Urothelium cell line (cell line): ENCODE measurements at regions not wholly inside any gene's neighbourhood (a gene's known extent, or its start where the extent isn't known, plus 50 kb on each side); places are given as distances from the start of the nearest gene placed in this dataset.
"Not testable (repeated sequence)": the region's sequence is repeated elsewhere in the genome, so short reads cannot be mapped to it uniquely, and the experiment has no call there.

ENCODE experiments used
- DNase-seq: peaks from one replicate; pipeline ENCODE4 v3.0.0; 2011; ENCODE audit warnings: low spot score, mixed read lengths
- FAIRE-seq: peaks from 2 replicates; lab custom pipeline; 2011; peaks lifted over from hg19 to GRCh38; lab: Jason Lieb, UNC

- not testable (repeated sequence) for DNase-seq, FAIRE-seq
These were observed 202.4 kb downstream of the USP22 start for GRCh38 chr17:20840453-20840852.

DNA sequence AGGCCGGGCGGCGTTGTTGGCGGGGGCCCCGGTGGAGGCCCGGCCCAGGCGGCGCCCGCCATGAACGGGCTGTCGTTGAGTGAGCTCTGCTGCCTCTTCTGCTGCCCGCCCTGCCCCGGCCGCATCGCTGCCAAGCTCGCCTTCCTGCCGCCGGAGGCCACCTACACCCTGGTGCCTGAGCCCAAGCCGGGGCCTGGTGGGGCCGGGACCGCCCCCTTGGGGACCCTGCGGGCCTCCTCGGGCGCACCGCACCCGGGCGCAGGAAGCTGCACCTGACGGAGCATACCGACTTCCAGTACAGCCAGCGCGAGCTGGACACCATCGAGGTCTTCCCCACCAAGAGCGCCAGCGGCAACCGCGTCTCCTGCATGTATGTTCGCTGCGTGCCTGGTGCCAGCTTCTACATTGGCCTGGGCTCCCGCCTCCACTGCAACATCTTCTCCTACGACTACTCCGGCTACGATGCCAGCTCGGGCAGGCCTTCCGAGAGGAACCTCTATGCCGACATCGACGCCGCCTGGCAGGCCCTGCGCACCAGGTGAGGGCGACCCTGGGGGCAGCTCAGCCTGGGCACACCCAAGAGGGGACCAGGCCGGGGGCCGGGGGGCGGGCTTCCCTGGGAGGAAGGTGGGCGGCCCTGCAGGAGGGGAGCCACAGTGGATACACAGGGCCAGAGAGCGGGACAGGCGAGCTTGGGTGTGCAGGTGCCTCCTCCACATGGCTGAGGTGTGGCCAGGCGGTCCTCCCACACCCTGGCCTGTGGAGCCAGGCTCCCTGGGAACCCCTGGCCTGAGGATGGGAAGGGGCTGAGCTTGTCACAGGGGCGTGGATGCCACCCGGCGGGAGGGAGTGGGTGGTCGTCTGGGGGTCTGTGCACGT is 201.6 kb downstream of the USP22 start:
- DNase-seq, FAIRE-seq: not testable (repeated sequence)

- DNase-seq, FAIRE-seq: not testable (repeated sequence)
These were observed 200.8 kb downstream of the USP22 start for GRCh38 chr17:20842012-20842411.

- FAIRE-seq, result not testable (repeated sequence)
These were observed 199.6 kb downstream of the USP22 start for GRCh38 chr17:20843261-20843660.

GRCh38 chr17:20843799-20844553 is 198.8 kb downstream of the USP22 start:
- DNase-seq, FAIRE-seq: not testable (repeated sequence)

More at GRCh38 chr17:20843261-20843660, 199.6 kb downstream of the USP22 start:
- not testable (repeated sequence) for DNase-seq

DNA sequence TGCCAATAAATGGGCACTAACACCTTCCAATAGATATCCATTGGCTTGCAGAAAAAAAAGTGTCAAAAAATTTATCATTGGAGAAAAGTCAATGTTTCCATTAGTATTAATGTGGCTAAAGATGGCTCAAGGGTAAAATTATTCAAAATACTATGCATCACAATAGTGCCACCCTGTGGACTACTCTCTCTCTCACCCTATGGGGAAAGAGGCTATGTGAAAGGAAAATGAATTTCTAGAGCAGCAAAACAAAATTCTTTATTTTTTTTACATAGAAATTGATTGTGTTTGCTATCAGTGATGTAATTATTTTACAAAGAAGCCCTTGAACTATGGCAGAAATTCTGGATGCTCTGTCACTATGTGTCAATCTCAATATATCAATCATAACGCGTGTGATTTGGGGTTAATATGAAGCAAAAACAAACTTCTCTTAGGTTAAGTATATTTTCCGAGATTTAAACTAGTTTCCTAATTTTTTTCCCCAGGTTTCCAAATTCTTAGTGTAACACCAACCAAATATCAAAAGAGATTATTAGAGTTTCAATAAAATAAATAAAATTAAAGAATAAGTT is 193.9 kb downstream of the USP22 start:
- FAIRE-seq, DNase-seq: not testable (repeated sequence)

- not testable (repeated sequence) for DNase-seq, FAIRE-seq
These were observed 191.1 kb downstream of the USP22 start for GRCh38 chr17:20851591-20852238.

DNA sequence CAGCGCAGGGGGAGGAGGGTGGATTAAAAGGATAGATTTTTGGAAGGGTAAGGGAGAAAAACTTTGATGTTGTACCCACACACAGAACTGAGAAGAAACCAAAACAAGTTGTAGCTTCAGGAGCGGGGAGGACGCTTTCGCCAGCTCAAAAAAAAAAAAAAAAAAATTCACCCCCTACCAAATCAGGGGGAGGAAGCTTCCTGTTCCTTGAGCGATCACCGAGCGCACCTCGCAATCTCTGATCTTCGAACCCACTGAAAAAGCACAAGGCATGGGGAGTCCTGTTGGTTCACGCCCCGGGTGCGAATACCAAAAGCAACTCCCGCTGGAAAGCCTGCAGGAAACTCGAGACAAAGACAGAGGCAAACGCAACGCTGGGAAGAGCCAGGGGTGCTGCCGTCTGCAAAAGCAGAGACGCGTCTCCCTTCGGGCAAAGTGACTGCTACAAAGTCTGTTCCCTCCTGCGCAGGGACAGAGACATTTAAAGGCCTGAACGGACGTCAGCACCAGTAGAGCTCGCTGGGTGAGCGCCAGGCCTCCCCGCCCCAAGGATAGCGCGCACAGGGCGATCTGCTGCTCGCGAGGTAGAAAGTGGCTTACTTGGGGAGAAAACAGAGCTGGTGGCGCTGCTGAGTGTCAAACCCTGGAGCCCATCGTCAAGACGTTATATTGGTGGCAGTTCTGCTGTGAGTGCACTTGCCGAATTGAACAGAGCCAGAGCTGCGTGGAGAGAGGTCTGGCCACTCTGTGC is 190.4 kb downstream of the USP22 start:
- DNase-seq (no peak), FAIRE-seq (no peak)

DNA sequence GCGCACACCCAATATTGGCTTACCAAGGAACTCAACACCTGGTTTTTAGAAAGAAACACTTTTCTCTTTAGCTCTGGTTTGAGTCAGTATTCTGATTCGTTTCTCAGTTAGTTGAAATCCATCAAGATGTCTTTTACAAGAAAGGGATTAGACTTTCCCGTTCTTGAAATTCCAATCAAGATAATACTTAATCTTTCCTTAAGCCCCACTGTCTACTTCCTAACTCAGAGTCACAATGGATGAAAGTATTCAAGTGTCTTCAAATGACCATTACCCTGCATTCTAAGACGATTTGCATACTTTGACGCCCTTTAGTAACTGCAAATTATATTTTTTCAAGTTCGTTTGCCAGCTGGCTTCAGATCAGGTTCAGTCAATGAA is 189.8 kb downstream of the USP22 start:
- FAIRE-seq (no peak), DNase-seq (no peak)

DNA sequence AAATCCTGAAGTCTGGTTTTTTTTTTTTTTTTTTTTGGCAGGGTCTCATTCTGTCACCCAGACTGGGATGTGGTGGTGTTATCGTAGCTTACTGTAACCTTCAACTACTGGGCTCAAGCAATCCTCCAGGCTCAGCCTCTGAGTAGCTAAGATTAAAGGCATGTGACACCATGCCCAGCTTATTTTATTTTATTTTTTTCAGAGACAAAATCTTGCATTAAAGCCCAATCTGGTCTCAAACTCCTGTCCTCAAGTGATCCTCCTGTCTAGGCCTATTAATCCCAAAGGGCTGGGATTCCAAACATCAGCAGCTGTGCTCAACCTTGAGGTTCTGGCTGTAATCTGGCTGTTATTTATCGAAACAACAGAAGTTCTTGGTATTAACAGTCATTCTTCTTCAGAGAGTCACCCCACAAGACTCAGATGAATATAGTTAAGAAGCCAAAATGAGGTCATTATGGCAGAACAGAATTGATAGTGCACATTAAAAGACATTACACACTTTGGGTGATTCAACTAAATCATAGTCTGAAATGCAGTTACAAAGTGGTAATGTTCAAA is 186.8 kb downstream of the USP22 start:
- not testable (repeated sequence) for DNase-seq, FAIRE-seq

DNA sequence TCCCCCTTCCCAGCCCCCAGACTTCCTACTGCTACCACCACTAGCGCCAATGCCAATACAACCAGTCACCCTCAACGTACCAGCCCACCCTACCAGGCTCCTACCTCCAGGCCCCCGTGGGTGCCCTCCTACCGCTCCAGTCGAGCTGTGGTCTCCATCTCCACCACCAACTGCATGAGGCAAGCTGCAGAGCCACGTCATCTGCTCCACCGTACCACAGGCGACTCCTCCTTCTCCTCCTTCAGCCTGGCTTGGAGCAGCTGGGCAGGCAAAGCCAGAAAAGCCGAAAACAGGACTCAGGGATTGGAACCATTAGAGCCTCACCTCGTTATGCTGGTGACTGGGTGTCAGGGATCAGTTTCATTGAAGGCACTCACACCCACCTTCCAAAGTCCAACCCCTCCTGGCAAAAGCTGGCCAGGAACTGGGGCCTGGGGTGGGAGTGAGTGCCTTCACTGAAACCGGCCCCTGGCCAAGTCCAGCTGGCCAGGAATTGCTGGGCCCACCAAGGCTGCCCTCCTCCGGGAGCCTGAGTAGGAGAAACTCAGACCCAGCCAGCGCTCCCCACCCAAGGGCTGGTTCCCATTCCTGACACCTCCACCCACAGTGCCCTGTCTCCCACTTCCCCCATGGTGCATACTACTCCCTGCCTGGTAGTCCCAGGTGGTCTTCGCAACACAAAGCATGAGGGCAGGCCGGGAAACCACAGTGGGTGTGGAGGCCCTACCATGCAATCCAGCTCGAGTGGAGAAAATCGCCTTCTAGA is 176.2 kb downstream of the USP22 start:
- FAIRE-seq, DNase-seq: not testable (repeated sequence)

DNA sequence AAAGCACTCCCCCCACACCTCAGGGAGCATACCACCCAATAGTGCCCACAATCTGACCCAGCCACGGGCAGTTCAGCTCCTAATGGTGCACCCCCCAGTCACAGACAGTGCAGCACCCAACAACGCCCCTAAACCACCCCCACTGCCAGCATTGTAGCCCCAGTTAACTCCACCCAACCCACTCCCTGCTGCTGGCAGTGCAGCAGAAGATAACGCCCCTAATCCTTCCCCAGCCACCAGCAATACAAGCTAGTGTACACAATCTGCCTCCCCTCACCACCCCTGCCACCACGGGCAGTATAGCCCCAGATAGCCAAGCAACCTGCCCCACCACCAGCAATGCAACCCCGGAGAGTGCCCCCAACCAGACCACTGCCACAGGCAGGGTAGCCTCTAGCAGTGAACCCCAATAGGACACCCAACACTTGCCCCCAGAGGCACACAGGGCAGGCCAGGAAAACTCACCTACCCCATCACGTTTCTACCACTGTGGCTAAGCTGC is 175.3 kb downstream of the USP22 start:
- peak; percentile 7 for DNase-seq
- not testable (repeated sequence) for FAIRE-seq

- peak; percentile 31 for DNase-seq
- FAIRE-seq, result not testable (repeated sequence)
These were observed 174.7 kb downstream of the USP22 start for GRCh38 chr17:20867938-20868661.

- not testable (repeated sequence) for FAIRE-seq, DNase-seq
These were observed 174.2 kb downstream of the USP22 start for GRCh38 chr17:20868662-20869007.

DNA sequence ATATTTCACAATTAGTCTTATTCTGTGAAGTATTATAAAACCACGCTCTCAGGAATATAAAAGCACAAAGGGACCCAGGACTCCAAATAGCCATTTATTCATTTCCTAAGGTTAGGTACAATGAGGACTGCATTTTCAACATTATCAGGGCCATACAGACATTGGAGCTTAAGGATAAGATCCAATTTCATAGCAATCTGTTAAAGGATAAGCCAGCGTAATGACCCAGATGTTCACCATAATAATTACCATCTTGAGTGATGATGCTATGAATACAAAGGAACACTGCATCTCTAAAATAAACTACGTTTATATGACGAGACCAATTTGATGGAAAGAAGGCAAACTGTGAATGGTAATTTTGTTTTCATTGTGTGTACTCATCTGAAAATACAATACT is 169.6 kb downstream of the USP22 start:
- FAIRE-seq, DNase-seq: not testable (repeated sequence)

DNA sequence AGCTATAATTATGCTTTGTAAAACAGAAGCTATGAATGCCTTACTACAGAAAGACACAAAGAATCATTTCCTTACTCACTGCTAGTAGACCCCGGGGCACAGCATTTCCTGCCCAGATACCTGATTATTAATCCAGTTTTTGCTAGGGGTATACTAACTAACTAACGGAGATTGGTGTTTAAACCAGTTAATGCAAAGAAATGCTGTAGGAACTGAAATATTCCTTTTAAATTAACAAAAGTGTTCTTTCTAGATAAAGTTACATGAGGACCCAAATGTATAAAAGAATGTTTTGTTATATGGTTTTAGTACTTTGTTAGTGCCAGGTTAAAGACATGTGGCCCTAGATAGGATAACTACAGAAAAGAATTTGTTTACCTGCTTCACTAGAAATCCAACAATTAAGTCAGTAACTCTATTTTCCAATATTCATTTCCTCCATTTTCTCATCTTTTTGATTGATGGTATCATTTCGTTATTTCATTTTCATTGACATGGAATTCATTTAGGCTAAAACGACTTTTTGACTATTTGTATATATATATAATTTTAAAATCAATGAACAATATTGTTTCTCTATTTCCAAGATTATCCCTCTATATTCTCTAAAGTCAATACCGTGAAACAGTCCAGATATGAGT is 169.0 kb downstream of the USP22 start:
- not testable (repeated sequence) for FAIRE-seq, DNase-seq

DNA sequence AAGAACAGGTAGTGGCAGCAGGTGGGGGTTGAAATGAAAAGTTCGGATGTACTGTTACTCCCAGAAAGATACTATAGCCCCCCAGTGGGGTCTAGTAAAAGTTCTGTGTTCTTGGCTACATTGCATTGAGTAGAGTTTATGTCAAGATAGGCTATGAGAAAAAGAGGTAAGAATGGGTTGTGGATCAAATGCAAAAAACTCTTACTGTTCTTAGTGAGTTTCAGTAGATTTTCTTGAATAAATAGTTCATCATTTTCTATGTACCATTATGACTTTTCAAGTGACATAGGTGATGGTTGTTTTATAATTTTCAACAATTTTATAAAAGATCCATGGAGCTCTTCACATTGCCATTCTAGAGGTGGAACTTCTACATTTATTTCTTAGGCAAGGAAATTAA is 165.4 kb downstream of the USP22 start:
- FAIRE-seq, DNase-seq: not testable (repeated sequence)

DNA sequence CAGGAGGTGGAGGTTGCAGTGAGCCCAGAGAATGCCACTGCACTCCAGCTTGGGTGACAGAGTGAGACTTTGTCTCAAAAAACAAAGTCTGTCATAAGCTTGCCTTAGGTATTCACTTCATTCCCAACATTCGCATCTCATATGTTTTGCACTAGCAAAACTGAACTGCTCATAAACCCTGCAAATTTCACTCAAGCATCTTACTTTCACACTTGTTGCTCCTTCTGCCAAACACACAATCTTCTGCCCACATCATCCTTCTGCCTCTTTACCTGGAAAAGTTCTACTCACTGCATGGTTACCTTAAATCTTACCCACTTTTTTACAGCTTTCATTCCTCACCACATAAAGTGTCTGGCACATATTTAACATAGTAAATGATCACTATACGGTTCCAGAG is 152.5 kb downstream of the USP22 start:
- DNase-seq (no peak), FAIRE-seq (no peak)
